Lower leg skin (tissue), 4 donors: ENCODE measurements at regions not wholly inside any gene's neighbourhood (a gene's known extent, or its start where the extent isn't known, plus 50 kb on each side); places are given as distances from the start of the nearest gene placed in this dataset.

Source experiments
- DNase-seq, 2 donors: peaks; one replicate each; pipeline ENCODE4 v3.0.0-alpha.2; 2019; ENCODE audit warnings: low spot score in 2 of 2
- H3K4me3 ChIP-seq: fragments of 200-600 bp; sonication (generic); 2 replicates; pipeline ENCODE4 v1.5.1; 2017; ENCODE audit warnings: mild to moderate bottlenecking, low read depth; ENCODE audit not compliant: poor library complexity, severe bottlenecking
- POLR2A ChIP-seq, 2 donors: fragments of 450-650 bp; IDR thresholded peaks; one replicate each; pipeline ENCODE4 v1.6.1; 2016 to 2017; ENCODE audit warnings: antibody characterized with exemption in 2 of 2, mild to moderate bottlenecking in 1 of 2, moderate library complexity in 1 of 2
- WGBS, 2 donors: methylation state at CpG; one replicate each; pipeline ENCODE4 v1.1.5; 2018; 5-methylcytosine and 5-hydroxymethylcytosine counted together
- intact Hi-C: fragments of 100-400 bp; cut with DNase I; formaldehyde crosslinking; loops from one replicate; pipeline ENCODE4 v1.15.0; 2023; ENCODE audit warnings: low total_unique reads
- TF ChIP-seq, protein P1 (sequence below), 3 donors: fragments of 450-650 bp; IDR thresholded peaks; one replicate each; pipeline ENCODE4 v1.5.1; 2016; ENCODE audit warnings: antibody characterized with exemption in 3 of 3, mild to moderate bottlenecking in 3 of 3, moderate library complexity in 2 of 3

DNA sequence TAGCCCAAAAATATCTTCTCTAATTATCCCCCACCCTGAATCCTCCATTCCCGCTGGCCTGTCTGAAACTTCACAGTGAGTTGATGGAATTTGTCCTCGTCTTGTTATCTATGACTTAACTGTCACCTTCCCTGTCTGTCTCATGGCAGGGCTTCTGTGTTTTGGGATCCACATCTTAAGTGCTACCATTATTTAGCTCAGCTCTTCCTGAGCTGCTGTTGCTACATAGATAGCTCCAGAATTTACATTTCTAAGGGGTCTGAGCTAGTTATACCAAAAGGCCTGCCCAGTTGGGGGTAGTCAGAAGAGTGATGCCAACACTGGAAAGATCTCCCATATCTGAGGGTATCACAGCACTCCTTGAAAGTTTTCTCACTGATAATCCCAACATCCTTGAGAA, 57.0 kb upstream of the CDKN3 start:
- 94 to 95% methylated on average over 2 of the region's 2 CpGs for WGBS, 2 donors
- intact Hi-C loops = loop anchor here (10.0 kb wide), 1 partner anchor 785 kb away; no protein-coding TSS in a partner anchor
- no peak for DNase-seq
- H3K4me3 ChIP-seq = no peak overlapping the region
- TF ChIP-seq, protein P1, sequence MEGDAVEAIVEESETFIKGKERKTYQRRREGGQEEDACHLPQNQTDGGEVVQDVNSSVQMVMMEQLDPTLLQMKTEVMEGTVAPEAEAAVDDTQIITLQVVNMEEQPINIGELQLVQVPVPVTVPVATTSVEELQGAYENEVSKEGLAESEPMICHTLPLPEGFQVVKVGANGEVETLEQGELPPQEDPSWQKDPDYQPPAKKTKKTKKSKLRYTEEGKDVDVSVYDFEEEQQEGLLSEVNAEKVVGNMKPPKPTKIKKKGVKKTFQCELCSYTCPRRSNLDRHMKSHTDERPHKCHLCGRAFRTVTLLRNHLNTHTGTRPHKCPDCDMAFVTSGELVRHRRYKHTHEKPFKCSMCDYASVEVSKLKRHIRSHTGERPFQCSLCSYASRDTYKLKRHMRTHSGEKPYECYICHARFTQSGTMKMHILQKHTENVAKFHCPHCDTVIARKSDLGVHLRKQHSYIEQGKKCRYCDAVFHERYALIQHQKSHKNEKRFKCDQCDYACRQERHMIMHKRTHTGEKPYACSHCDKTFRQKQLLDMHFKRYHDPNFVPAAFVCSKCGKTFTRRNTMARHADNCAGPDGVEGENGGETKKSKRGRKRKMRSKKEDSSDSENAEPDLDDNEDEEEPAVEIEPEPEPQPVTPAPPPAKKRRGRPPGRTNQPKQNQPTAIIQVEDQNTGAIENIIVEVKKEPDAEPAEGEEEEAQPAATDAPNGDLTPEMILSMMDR (IDR thresholded peaks at IDR 0.05) = no peak
- no peak for TF ChIP-seq POLR2A (IDR thresholded peaks at IDR 0.05)

DNA sequence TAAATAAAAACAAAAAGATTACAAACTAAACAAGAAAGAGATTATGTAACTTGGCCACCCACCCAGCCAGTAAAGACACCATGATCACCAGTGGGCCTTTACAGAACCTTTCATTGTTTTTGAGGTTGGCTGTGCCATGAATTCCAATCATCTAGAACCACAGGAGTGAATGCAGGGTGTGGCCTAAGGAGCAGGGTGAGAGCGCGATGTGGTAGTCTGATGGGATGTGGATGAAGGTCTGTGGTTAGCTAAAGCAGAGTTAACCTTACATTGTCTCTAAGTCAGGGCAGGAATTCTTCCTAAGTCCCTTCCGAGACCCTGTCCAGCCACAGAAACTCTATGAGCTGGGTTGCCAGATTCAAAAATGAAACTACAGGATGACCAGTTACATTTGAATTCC, 54.0 kb upstream of the CDKN3 start:
- intact Hi-C loops = no loop called here
- H3K4me3 ChIP-seq = no peak overlapping the region
- no peak for TF ChIP-seq POLR2A (IDR thresholded peaks at IDR 0.05)
- TF ChIP-seq, protein P1 (IDR thresholded peaks at IDR 0.05) = no peak
- no peak for DNase-seq
- 86% methylated on average over 3 of the region's 3 CpGs for WGBS, 2 donors

DNA sequence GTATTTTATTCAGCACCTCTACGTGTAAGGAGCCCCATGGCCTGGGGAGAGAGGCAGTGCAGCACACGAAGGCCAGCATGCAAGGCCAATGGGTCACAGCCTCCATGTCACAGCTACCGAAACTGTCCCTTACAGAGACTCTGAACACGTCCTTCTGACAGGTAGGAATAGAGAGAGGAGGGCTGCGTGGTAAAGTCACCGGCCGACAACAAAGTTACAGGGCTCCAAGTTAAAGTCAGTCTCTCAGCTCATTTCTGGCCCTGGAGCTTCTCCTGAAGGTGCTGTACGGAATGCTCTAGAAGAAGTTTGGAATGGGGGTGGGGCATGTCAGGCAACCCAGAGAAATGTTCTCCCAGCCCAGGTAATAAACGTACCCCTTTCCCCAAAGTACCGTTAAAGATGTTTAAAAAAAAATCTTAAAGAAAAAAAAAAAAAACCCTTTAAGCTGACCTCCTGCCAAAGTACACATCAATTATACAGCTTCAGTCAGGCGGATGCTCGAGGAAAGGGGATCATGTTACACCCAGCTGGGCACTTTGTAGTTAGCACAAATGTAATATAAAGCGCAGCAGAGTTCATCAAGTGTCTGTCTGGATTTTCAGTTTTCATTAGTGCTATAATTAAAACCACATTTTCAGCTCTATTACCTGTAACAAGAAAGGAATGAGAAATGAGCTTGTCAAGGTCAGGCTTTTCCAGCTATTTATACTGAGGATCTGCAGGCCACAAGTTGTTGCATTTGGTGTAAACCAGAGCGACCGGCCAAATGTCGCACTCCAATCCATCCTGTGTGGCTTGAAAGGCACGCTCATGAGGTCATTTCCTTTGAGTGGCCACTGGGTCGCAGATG, 53.3 kb upstream of the CDKN3 start:
- no peak for TF ChIP-seq POLR2A (IDR thresholded peaks at IDR 0.05)
- TF ChIP-seq, protein P1 (IDR thresholded peaks at IDR 0.05) = no peak
- 75 to 79% methylated on average over 18 of the region's 18 CpGs for WGBS, 2 donors
- no peak for DNase-seq
- no peak overlapping the region for H3K4me3 ChIP-seq
- intact Hi-C loops = no loop called here

DNA sequence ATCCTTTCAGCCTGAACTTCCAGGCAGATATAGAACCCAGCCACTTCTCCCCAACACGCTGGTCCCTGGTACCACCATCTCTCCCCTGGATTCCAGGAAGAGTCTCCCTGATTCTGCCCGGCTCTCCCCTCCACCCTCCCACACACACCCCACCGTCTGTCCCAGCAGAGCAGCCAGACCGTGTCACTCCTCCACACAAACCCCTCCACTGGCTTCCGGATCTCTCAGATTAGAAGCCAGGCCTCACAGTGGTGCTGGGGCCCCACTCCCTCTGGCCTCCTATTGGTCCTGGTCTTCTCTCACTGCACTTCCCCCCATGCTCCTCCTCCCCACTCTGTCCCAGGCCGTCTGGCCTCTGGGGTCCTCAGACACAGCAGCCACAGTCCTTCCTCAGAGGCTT, 52.4 kb upstream of the CDKN3 start:
- DNase-seq = no peak
- TF ChIP-seq, protein P1 (IDR thresholded peaks at IDR 0.05) = no peak
- no peak for TF ChIP-seq POLR2A (IDR thresholded peaks at IDR 0.05)
- intact Hi-C loops = no loop called here
- 74 to 80% methylated on average over 6 of the region's 6 CpGs for WGBS, 2 donors
- no peak overlapping the region for H3K4me3 ChIP-seq

DNA sequence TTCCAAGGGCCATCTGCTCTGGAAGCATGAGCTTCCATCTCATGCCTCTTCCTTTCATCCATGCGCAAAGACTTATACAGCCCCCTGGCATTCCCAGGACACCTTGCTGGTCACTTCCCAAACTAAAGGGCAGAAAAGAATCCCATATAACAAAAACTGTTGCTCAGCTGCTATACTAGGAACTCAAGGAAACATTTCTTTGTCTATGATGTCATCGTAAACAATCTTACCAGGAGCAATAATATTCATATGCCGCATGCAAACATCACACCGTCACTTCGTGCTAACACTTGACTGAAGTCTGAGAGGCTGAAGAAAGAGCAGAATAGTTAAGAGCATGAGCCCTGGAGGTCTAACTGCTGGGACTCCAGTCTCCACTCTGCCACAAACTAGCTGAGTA, 50.5 kb upstream of the CDKN3 start:
- no peak for DNase-seq
- H3K4me3 ChIP-seq = no peak overlapping the region
- WGBS, 2 donors = 94% methylated on average over 5 of the region's 5 CpGs
- intact Hi-C loops = loop anchor here (5.0 kb wide), 1 partner anchor 1049 kb away; no protein-coding TSS in a partner anchor
- TF ChIP-seq, protein P1 (IDR thresholded peaks at IDR 0.05) = no peak
- TF ChIP-seq POLR2A (IDR thresholded peaks at IDR 0.05) = no peak
